ENCODE measurements at regions not wholly inside any gene's neighbourhood (a gene's known extent, or its start where the extent isn't known, plus 50 kb on each side); places are given as distances from the start of the nearest gene placed in this dataset.
"Not testable (repeated sequence)": the region's sequence is repeated elsewhere in the genome, so short reads cannot be mapped to it uniquely, and the experiment has no call there.

DNA sequence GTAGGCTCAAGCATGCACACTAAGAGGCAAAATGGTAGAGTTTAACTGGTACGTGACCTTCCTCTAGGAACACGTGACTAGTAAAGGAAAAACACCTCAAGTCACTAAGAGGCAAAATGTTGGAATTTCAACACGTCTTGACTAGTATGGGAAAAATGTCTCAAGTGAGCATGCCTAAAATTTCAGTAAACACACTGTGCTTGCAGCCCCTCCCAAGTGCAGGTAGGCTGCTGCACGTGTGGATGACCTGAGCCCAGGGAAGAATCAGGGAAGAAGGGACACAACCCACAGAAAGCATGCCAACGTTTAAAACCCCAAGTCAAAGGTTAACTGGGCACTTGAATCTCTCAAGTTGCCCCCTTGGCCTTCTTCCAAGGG, 162.2 kb downstream of the TENT5A start:
- Histone ChIP-seq H3K9me2 (replicated peaks; ENCODE audit: control insufficient read depth, low read length) (no peaks in the 10 kb centered on the region), H3K4me3 (ENCODE audit: low read length) (no peak overlapping the region), H3K4me2 (ENCODE audit: low read length) (no peak overlapping the region), H3K9me3 (ENCODE audit: control insufficient read depth, insufficient read depth, low read length) (no peaks in the 10 kb centered on the region), H3K4me1 (ENCODE audit: control insufficient read depth, low read length) (no peaks in the 10 kb centered on the region), H3K36me3 (ENCODE audit: control insufficient read depth, low read length) (no peaks in the 10 kb centered on the region), H3K27me3 (ENCODE audit: control insufficient read depth, low read length) (no peaks in the 10 kb centered on the region), H3K79me2 (ENCODE audit: control insufficient read depth, low read length) (no peaks in the 10 kb centered on the region), H3F3A (ENCODE audit: control insufficient read depth, insufficient read depth) (no peaks in the 10 kb centered on the region), H3K27ac (ENCODE audit: low read depth, low read length) (no peak overlapping the region), H4K20me1 (ENCODE audit: control insufficient read depth, insufficient read depth, low read depth, low read length) (no peaks in the 10 kb centered on the region)
- TF ChIP-seq, protein P1, sequence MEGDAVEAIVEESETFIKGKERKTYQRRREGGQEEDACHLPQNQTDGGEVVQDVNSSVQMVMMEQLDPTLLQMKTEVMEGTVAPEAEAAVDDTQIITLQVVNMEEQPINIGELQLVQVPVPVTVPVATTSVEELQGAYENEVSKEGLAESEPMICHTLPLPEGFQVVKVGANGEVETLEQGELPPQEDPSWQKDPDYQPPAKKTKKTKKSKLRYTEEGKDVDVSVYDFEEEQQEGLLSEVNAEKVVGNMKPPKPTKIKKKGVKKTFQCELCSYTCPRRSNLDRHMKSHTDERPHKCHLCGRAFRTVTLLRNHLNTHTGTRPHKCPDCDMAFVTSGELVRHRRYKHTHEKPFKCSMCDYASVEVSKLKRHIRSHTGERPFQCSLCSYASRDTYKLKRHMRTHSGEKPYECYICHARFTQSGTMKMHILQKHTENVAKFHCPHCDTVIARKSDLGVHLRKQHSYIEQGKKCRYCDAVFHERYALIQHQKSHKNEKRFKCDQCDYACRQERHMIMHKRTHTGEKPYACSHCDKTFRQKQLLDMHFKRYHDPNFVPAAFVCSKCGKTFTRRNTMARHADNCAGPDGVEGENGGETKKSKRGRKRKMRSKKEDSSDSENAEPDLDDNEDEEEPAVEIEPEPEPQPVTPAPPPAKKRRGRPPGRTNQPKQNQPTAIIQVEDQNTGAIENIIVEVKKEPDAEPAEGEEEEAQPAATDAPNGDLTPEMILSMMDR (IDR thresholded peaks at IDR 0.05; ENCODE audit: low read depth, low read length, poor library complexity, severe bottlenecking), result no peak
- no peak for TF ChIP-seq EZH2phosphoT487 (IDR thresholded peaks at IDR 0.05; ENCODE audit: borderline replicate concordance, low read length)

DNA sequence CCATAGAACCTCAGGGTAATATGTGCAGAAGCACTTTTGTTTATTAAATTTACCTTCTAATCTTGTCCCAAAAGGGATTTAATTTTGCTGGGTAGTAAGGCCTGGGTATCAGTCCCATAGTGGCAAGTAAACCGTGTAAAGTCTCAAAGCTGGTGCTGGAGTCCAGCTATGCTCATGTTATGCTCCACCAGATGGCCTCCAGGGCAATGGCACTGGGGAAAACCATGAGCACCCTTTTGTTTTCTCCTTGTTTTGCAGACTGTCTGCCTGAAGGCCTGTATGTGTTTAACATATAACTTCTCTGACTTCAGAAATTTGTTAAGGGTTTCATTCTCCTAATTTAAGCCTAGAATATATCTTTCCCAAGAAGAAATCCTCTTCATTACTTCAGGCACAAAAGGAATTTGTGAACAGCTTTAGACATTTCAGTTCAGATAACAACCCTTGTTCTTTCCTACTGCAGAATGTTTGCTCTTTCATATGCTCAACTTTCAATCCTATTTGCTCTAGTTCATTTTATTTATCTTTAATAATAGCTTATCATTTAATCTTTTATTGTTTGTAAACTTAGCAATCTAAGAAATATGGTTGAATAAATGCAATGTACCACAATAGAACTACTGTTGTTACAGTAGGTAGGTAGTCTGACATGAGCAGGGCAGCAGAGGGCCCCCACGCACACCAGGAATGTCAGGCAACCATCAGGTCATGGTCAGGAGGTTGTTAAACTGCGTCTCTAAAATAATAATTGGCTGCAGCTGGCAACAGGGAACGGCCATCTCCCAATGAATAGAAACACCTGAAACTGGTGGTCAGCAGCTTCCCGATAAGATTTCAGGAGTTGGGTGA, 162.8 kb downstream of the TENT5A start:
- Histone ChIP-seq H3K4me3 (ENCODE audit: low read length) (no peak overlapping the region), H3K36me3 (ENCODE audit: control insufficient read depth, low read length) (no peaks in the 10 kb centered on the region), H3K79me2 (ENCODE audit: control insufficient read depth, low read length) (no peaks in the 10 kb centered on the region), H3K27ac (ENCODE audit: low read depth, low read length) (no peak overlapping the region), H3K9me2 (replicated peaks; ENCODE audit: control insufficient read depth, low read length) (no peaks in the 10 kb centered on the region), H3K4me1 (ENCODE audit: control insufficient read depth, low read length) (no peaks in the 10 kb centered on the region), H3K27me3 (ENCODE audit: control insufficient read depth, low read length) (no peaks in the 10 kb centered on the region), H3F3A (ENCODE audit: control insufficient read depth, insufficient read depth) (no peaks in the 10 kb centered on the region), H3K4me2 (ENCODE audit: low read length) (no peak overlapping the region), H4K20me1 (ENCODE audit: control insufficient read depth, insufficient read depth, low read depth, low read length) (no peaks in the 10 kb centered on the region), H3K9me3 (ENCODE audit: control insufficient read depth, insufficient read depth, low read length) (no peaks in the 10 kb centered on the region)
- no peak for TF ChIP-seq EZH2phosphoT487 (IDR thresholded peaks at IDR 0.05; ENCODE audit: borderline replicate concordance, low read length)
- TF ChIP-seq, protein P1 (IDR thresholded peaks at IDR 0.05; ENCODE audit: low read depth, low read length, poor library complexity, severe bottlenecking), result no peak

DNA sequence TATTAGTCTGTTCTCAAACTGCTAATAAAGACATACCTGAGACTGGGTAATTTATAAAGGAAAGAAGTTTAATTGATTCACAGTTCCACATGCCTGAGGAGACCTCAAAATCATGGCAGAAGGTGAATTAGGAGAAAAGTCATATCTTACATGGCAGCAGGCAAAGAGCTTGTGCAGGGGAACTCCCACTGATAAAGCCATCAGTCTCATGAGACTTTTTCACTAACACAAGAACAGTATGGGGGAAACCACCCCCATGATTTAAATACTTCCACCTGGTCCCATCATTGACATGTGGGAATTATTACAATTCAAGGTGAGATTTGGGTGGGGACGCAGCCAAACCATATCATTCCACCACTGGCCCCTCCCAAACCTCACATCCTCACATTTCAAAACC, 166.8 kb downstream of the TENT5A start:
- H3F3A ChIP-seq (ENCODE audit: control insufficient read depth, insufficient read depth); H3K4me1 ChIP-seq (ENCODE audit: control insufficient read depth, low read length); H3K4me3 ChIP-seq (ENCODE audit: low read length); H3K27me3 ChIP-seq (ENCODE audit: control insufficient read depth, low read length); H3K4me2 ChIP-seq (ENCODE audit: low read length); H4K20me1 ChIP-seq (ENCODE audit: control insufficient read depth, insufficient read depth, low read depth, low read length); H3K9me3 ChIP-seq (ENCODE audit: control insufficient read depth, insufficient read depth, low read length); H3K36me3 ChIP-seq (ENCODE audit: control insufficient read depth, low read length); H3K27ac ChIP-seq (ENCODE audit: low read depth, low read length); H3K9me2 ChIP-seq (replicated peaks; ENCODE audit: control insufficient read depth, low read length); H3K79me2 ChIP-seq (ENCODE audit: control insufficient read depth, low read length): not testable (repeated sequence)

DNA sequence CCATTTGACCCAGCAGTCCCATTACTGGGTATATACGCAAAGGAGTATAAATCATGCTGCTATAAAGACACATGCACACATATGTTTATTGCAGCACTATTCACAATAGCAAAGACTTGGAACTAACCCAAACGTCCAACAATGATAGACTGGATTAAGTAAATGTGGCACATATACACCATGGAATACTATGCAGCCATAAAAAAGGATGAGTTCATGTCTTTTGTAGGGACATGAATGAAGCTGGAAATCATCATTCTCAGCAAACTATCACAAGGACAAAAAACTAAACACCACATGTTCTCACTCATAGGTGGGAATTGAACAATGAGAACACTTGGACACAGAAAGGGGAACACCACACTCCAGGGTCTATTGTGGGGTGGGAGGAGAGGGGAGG, 168.3 kb downstream of the TENT5A start:
- not testable (repeated sequence) for H3K9me3 ChIP-seq (ENCODE audit: control insufficient read depth, insufficient read depth, low read length); H3K4me2 ChIP-seq (ENCODE audit: low read length); H3K27ac ChIP-seq (ENCODE audit: low read depth, low read length); H3F3A ChIP-seq (ENCODE audit: control insufficient read depth, insufficient read depth); H4K20me1 ChIP-seq (ENCODE audit: control insufficient read depth, insufficient read depth, low read depth, low read length); H3K36me3 ChIP-seq (ENCODE audit: control insufficient read depth, low read length); H3K4me3 ChIP-seq (ENCODE audit: low read length); H3K79me2 ChIP-seq (ENCODE audit: control insufficient read depth, low read length); H3K27me3 ChIP-seq (ENCODE audit: control insufficient read depth, low read length); H3K4me1 ChIP-seq (ENCODE audit: control insufficient read depth, low read length); H3K9me2 ChIP-seq (replicated peaks; ENCODE audit: control insufficient read depth, low read length)

Data from DOHH2 (cell line).